C4-2B (cell line): ENCODE measurements at regions not wholly inside any gene's neighbourhood (a gene's known extent, or its start where the extent isn't known, plus 50 kb on each side); places are given as distances from the start of the nearest gene placed in this dataset.

Source experiments
- ZFX ChIP-seq: fragments of 450-650 bp; IDR thresholded peaks from 2 replicates; pipeline ENCODE4 v1.6.1; 2017
- TF ChIP-seq, protein P1 (sequence below): fragments of 450-650 bp; conservative IDR thresholded peaks from 2 replicates; pipeline ENCODE4 v1.5.1; 2017; ENCODE audit warnings: mild to moderate bottlenecking

DNA sequence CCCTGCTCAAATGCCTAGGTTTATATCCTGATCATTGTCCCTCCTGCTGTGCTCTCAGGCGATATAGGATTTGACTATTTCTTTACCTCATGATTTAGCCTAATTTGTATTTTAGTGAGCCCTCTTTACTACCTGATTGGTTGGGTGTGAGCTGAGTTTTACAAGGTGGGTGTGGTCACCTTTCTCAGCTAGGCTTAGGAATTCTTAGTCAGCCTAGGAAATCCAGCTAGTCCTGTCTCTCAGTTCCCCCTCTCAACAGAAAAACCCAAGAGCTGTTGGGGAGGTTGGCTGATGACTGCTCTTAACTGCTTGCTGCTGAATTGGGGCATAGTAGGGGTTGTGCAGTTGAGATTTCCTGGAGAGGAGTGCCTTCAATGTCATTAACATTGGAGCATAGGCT lies 100.5 kb upstream of the AADAT start:
- TF ChIP-seq, protein P1, sequence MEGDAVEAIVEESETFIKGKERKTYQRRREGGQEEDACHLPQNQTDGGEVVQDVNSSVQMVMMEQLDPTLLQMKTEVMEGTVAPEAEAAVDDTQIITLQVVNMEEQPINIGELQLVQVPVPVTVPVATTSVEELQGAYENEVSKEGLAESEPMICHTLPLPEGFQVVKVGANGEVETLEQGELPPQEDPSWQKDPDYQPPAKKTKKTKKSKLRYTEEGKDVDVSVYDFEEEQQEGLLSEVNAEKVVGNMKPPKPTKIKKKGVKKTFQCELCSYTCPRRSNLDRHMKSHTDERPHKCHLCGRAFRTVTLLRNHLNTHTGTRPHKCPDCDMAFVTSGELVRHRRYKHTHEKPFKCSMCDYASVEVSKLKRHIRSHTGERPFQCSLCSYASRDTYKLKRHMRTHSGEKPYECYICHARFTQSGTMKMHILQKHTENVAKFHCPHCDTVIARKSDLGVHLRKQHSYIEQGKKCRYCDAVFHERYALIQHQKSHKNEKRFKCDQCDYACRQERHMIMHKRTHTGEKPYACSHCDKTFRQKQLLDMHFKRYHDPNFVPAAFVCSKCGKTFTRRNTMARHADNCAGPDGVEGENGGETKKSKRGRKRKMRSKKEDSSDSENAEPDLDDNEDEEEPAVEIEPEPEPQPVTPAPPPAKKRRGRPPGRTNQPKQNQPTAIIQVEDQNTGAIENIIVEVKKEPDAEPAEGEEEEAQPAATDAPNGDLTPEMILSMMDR, result no peak
- no peak for TF ChIP-seq ZFX
